ENCODE measurements at regions not wholly inside any gene's neighbourhood (a gene's known extent, or its start where the extent isn't known, plus 50 kb on each side); places are given as distances from the start of the nearest gene placed in this dataset.

GRCh38 chr4:34187056-34187455 is 2057.3 kb downstream of the ARAP2 start:
- H2AFZ ChIP-seq (ENCODE audit: low read length): no peak overlapping the region
- no peak overlapping the region for H4K5ac ChIP-seq (ENCODE audit: insufficient read length, low read depth, low read length)
- POLR2A ChIA-PET (ENCODE audit: partially characterized antibody): no interaction called here
- H4K20me1 ChIP-seq (replicated peaks in 1 of 2; ENCODE audit: control insufficient read depth in 1 of 2, insufficient read depth in 2 of 2, low read length in 2 of 2): no peaks in the 10 kb centered on the region
- H3K23ac ChIP-seq (ENCODE audit: insufficient read length): no peak overlapping the region
- H3K27ac ChIP-seq (ENCODE audit: low read depth, low read length): no peak overlapping the region
- no peak overlapping the region for H4K8ac ChIP-seq (ENCODE audit: extremely low read depth, insufficient read depth, low read length)
- FAIRE-seq (no peak), DNase-seq (ENCODE audit: low read depth in 1 of 2, low spot score in 2 of 2) (no peak)
- H3K14ac ChIP-seq (ENCODE audit: insufficient read length): no peak overlapping the region
- no peak overlapping the region for H2AK5ac ChIP-seq (ENCODE audit: low read depth, low read length)
- H3K4ac ChIP-seq (replicated peaks; ENCODE audit: insufficient read length, low read depth, low read length): no peak overlapping the region
- H2BK15ac ChIP-seq (ENCODE audit: low read length): no peak overlapping the region
- H2BK12ac ChIP-seq (ENCODE audit: low read depth, low read length): no peak overlapping the region; the same call in 1 of the 2 replicates
- TF ChIP-seq SIN3A (conservative IDR thresholded peaks at IDR 0.05 in 1 of 2, IDR thresholded peaks at IDR 0.05 in 1 of 2; ENCODE audit: low read depth in 1 of 2, low read length in 2 of 2) (no peak), GABPA (IDR thresholded peaks at IDR 0.05; ENCODE audit: borderline replicate concordance, insufficient read depth, low read length) (no peak), ZNF274 (IDR thresholded peaks at IDR 0.05; ENCODE audit: borderline replicate concordance, extremely low read depth, low read length) (no peak), MAFK (IDR thresholded peaks at IDR 0.05; ENCODE audit: low read depth, low read length) (no peak), RFX5 (IDR thresholded peaks at IDR 0.05; ENCODE audit: borderline replicate concordance, low read depth, low read length) (no peak), TEAD4 (IDR thresholded peaks at IDR 0.05; ENCODE audit: low read depth, low read length) (no peak), SRF (IDR thresholded peaks at IDR 0.05; ENCODE audit: low read depth, low read length) (no peak), HDAC6 (IDR thresholded peaks at IDR 0.05; ENCODE audit: low read depth, low read length) (no peak), E2F6 (IDR thresholded peaks at IDR 0.05) (no peak), POLR2A (IDR thresholded peaks at IDR 0.05; ENCODE audit: control extremely low read depth in 1 of 2, low read depth in 2 of 2, low read length in 2 of 2) (no peak), GTF2F1 (IDR thresholded peaks at IDR 0.05; ENCODE audit: borderline replicate concordance, low read depth, low read length) (no peak)
- no peaks in the 10 kb centered on the region for H3K36me3 ChIP-seq (ENCODE audit: control insufficient read depth in 2 of 4, insufficient read depth in 4 of 4, low read length in 3 of 4)
- CTCF ChIA-PET (ENCODE audit: partially characterized antibody): no interaction called here
- H3K4me3 ChIP-seq (ENCODE audit: extremely low read depth in 1 of 4, insufficient read depth in 2 of 4, low read depth in 3 of 4, low read length in 4 of 4): no peak overlapping the region
- no peak overlapping the region; the same call in 1 of the 2 replicates for H2BK20ac ChIP-seq (ENCODE audit: low read length)
- no peak overlapping the region for H3K18ac ChIP-seq (ENCODE audit: extremely low read depth, low read length)
- no peak overlapping the region for H3K4me2 ChIP-seq (ENCODE audit: insufficient read depth in 1 of 2, low read depth in 2 of 2, low read length in 2 of 2)
- no peaks in the 10 kb centered on the region for H3K23me2 ChIP-seq (ENCODE audit: low read depth, low read length)
- no peak overlapping the region for H3K9ac ChIP-seq (replicated peaks in 1 of 4; ENCODE audit: extremely low read depth in 1 of 4, low read depth in 3 of 4, low read length in 3 of 4)
- WGBS, 2 experiments (ENCODE audit: extremely low coverage in 1 of 2, insufficient coverage in 1 of 2, insufficient read length in 1 of 2, insufficient replicate concordance in 2 of 2, low coverage in 1 of 2, low lambda C conversion rate in 2 of 2, missing lambda C conversion rate in 1 of 2): 83% methylated on average over 1 of the region's 1 CpG; no CpG with 5 or more reads in 1 of the 2 experiments
- H2BK120ac ChIP-seq (replicated peaks; ENCODE audit: low read depth, low read length): peak overlapping the region; percentile 50
- H4K91ac ChIP-seq (replicated peaks; ENCODE audit: insufficient read length, low read length): no peak overlapping the region
- peaks cover 0 to 6% (median 0%) of the 10 kb centered on the region in 4 experiments; a peak in 2 of 7 replicates for H3K4me1 ChIP-seq (replicated peaks in 1 of 4; ENCODE audit: control insufficient read depth in 3 of 4, insufficient read depth in 4 of 4, low read length in 3 of 4)
- no peaks in the 10 kb centered on the region for H3K79me2 ChIP-seq (ENCODE audit: control insufficient read depth in 1 of 2, insufficient read depth in 2 of 2, low read length in 2 of 2)
- H3K79me1 ChIP-seq (ENCODE audit: low read depth, low read length): no peaks in the 10 kb centered on the region
- no peak overlapping the region for H3K56ac ChIP-seq (replicated peaks; ENCODE audit: insufficient read length, low read depth, low read length)
- no peaks in the 10 kb centered on the region for H3K9me3 ChIP-seq (ENCODE audit: insufficient read depth in 2 of 2, low read depth in 1 of 2, low read length in 1 of 2)
- no peak overlapping the region for H2BK5ac ChIP-seq (ENCODE audit: low read depth, low read length)
- no peaks in the 10 kb centered on the region for H3K27me3 ChIP-seq (replicated peaks in 1 of 4; ENCODE audit: control insufficient read depth in 3 of 4, extremely low read depth in 1 of 4, insufficient read depth in 3 of 4, low read length in 3 of 4)
